ENCODE measurements at regions not wholly inside any gene's neighbourhood (a gene's known extent, or its start where the extent isn't known, plus 50 kb on each side); places are given as distances from the start of the nearest gene placed in this dataset.
"Not testable (repeated sequence)": the region's sequence is repeated elsewhere in the genome, so short reads cannot be mapped to it uniquely, and the experiment has no call there.

DNA sequence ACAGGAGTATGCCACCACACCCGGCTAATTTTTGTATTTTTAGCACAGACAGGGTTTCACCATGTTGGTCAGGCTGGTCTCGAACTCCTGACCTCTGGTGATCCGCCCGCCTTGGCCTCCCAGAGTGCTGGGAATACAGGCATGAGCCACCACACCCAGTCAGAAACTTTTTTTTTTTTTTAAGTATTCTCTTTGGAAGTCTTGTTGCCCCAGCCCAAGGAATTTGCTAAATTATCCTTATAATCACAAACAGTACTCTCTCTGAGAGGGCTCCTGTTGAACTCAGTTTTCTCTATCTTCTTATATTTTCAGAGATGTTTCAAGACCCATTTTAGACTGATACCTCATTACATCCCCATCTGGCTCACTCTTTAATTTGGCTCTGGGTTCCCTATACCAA, 82.3 kb upstream of the HIF1A start:
- TF ChIP-seq CTCF (IDR thresholded peaks at IDR 0.05; ENCODE audit: low read depth, low read length); EZH2phosphoT487 (IDR thresholded peaks at IDR 0.05; ENCODE audit: low read depth): not testable (repeated sequence)
